GM10248 (cell line): ENCODE measurements at regions not wholly inside any gene's neighbourhood (a gene's known extent, or its start where the extent isn't known, plus 50 kb on each side); places are given as distances from the start of the nearest gene placed in this dataset.

Experiments used
- CTCF ChIA-PET: fragments of 300-600 bp; sonication (Branson Sonifier 250); formaldehyde crosslinking; extraction: SDS; loops from one replicate; lab custom pipeline; 2021; ENCODE audit warnings: antibody characterized with exemption; lab: Yijun Ruan, JAX
- POLR2A ChIA-PET: fragments of 350-650 bp; sonication (Branson Sonifier 250); formaldehyde crosslinking; extraction: SDS; loops from one replicate; lab custom pipeline; 2020; ENCODE audit warnings: antibody characterized with exemption; lab: Yijun Ruan, JAX
- DNase-seq: peaks from one replicate; pipeline ENCODE4 v3.0.0; 2012; ENCODE audit errors: extremely low spot score
- TF ChIP-seq, protein P1 (sequence below): IDR thresholded peaks from 2 replicates; pipeline ENCODE4 v1.5.1; 2012; ENCODE audit warnings: mild to moderate bottlenecking, low read depth; ENCODE audit errors: extremely low read depth, missing control alignments, control extremely low read depth

DNA sequence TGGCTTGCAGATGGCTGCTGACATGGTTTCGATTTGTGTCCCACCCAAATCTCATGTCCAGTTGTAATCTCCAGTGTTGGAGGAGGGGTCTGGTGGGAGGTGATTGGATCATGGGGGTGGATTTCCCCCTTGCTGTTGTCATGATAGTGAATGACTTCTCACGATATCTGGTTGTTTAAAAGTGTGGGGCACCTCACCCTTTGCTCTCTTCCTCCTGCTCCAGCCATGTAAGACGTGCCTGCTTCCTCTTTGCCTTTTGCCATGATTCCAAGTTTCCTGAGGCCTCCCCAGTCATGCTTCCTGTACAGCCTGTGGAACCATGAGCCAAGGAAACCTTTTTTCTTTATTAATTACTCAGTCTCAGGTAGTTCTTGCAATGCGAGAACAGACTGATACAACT is 77.6 kb upstream of the FUCA2 start:
- CTCF ChIA-PET: interaction anchor here (1.2 to 1.7 kb wide), 3 partner anchors 11 to 35 kb away, joined by 3 to 5 read pairs (median 3); no protein-coding TSS in a partner anchor
- TF ChIP-seq, protein P1, sequence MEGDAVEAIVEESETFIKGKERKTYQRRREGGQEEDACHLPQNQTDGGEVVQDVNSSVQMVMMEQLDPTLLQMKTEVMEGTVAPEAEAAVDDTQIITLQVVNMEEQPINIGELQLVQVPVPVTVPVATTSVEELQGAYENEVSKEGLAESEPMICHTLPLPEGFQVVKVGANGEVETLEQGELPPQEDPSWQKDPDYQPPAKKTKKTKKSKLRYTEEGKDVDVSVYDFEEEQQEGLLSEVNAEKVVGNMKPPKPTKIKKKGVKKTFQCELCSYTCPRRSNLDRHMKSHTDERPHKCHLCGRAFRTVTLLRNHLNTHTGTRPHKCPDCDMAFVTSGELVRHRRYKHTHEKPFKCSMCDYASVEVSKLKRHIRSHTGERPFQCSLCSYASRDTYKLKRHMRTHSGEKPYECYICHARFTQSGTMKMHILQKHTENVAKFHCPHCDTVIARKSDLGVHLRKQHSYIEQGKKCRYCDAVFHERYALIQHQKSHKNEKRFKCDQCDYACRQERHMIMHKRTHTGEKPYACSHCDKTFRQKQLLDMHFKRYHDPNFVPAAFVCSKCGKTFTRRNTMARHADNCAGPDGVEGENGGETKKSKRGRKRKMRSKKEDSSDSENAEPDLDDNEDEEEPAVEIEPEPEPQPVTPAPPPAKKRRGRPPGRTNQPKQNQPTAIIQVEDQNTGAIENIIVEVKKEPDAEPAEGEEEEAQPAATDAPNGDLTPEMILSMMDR: no peak
- POLR2A ChIA-PET: no interaction called here
- DNase-seq: no peak

DNA sequence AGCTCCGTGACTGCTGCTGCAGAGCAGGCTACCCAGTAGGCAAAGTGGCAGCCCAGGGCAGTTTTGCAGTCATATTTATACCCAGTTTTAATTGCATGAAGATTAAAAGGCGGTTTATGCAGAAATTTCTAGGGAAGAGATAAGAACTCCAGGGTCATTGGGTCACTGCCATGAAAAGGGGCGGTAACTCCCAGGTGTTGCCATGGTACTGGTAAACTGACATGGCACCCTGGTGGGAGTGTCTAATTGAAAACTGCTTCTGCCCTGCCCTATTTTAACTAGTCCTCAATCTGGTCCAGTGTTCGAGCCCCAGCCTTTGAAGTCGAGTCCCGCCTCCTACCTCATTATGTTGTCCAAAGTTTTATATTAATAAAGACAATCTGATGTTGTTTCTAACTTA is 75.0 kb upstream of the FUCA2 start:
- CTCF ChIA-PET: interaction anchor here (0.7 to 2.1 kb wide), 3 partner anchors 9 to 357 kb away, joined by 3 to 12 read pairs (median 4); no protein-coding TSS in a partner anchor
- no peak for DNase-seq
- POLR2A ChIA-PET: no interaction called here
- TF ChIP-seq, protein P1: no peak

DNA sequence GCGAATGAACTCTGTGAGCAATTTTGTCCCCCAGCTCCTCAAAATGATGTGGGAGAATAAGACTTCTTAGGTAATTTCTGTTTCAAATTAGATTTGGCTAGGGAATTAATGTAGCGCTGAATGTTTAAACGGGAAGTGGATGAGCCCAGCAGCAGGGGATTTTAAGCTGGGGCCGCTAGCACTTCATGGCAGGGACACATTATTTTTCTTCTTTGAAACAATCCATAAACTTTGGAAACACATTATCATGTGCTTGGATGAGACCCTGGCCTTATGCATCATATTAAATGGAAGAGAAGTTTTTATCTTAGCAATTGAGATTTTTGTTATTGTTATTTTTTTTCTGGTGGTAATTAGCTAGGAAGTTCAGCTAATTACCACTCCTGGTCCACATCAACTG is 74.2 kb upstream of the FUCA2 start:
- TF ChIP-seq, protein P1: no peak
- CTCF ChIA-PET: interaction anchor here (0.7 to 2.1 kb wide), 5 partner anchors 9 to 358 kb away, joined by 3 to 12 read pairs (median 4); no protein-coding TSS in a partner anchor
- DNase-seq: no peak
- POLR2A ChIA-PET: interaction anchor here (1.2 kb wide), 1 partner anchor 25 kb away, joined by 3 read pairs; no protein-coding TSS in a partner anchor

DNA sequence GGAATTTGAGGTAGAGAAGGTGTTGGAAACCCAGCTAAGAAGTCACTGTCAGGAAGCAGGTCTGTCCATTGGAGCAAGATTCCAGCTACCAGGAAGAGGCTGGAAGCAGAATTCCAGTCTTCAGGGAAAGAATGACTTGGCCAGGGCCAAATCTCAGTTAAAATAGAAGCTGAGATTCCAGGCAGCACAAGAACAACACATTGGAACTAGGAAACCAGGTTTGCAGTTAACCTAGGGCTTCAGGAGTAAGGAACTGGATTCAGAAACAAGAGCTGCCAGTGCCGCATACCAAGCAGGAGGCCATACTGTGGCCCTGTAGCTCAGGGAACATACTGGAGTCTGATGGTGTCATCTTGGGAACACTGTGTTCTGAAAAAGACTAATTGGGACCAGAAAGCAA is 73.7 kb upstream of the FUCA2 start:
- CTCF ChIA-PET: interaction anchor here (0.7 to 2.1 kb wide), 5 partner anchors 9 to 359 kb away, joined by 3 to 12 read pairs (median 4); no protein-coding TSS in a partner anchor
- TF ChIP-seq, protein P1: no peak
- POLR2A ChIA-PET: interaction anchor here (1.2 kb wide), 1 partner anchor 24 kb away, joined by 3 read pairs; no protein-coding TSS in a partner anchor
- no peak for DNase-seq

DNA sequence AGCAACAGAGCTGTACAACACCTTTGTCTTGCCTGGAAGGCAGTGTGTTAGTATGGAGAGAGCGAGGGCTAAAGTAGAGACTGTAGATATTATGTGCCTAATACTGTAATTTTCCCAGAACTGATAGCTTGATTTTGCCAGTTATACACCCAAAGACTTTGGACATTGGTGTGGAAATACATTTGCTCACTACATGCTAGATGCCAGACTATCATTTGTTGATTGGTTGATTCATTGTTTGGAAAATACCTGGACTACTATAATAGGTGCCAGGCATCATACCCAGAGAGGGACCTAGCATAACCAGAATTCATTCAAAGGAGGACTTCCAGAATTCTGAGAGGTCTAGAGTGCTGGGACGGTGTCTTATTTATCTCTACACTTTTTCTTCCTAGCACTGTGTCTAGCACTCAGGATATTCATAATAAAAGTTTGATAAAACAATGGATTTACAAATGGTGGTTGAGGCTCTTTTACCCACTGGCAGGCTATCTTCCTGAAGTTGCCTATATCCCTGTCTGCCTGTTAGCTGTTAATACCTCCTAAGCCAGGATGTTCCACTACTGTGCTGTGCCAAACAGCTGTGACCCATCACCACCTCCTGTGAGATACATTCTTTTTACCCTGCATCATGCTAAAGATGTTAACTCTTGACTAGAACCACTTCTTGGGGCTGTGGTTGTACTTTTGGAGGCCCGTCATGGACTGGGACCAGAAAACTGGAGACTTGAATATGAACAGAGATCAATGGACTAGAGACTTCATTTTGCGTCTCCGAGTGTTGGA is 72.2 kb upstream of the FUCA2 start:
- ChIA-PET CTCF (interaction anchor here (1.8 to 2.0 kb wide), 2 partner anchors 8 kb away, joined by 7 to 8 read pairs; no protein-coding TSS in a partner anchor), POLR2A (no interaction called here)
- DNase-seq: no peak
- TF ChIP-seq, protein P1: no peak

DNA sequence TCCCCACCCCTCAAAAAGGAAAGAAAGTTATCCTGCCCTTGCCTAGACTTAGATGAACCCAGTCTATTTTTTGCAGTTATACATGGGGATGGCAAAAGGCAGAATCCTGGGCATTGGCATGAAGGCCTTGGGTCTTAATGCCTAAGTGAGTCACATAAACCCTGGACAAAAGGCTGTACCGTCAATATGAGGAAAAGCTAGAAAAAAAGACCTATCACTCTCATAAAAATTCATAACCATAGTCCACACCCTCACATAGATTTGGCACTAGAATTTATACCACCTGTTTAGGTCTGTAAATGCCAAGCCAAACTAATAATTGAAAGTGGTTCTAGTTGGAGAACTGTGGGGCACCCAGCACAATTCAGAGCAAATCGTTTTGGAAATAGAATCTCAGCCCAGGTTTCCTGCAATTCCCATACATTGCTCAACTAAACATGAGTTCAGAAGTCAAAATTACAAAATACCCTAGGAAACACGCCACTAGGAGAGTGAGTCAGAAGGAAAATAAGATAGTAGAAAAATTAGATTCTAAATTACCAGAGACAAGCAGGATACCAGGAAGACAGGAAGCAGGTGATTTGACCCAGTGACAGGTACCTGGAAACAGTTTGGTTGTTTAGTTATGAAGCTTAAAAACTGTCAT is 70.4 kb upstream of the FUCA2 start:
- CTCF ChIA-PET: interaction anchor here (1.3 to 2.0 kb wide), 4 partner anchors 8 to 430 kb away, joined by 3 to 8 read pairs (median 6); no protein-coding TSS in a partner anchor
- no peak for DNase-seq
- TF ChIP-seq, protein P1: no peak
- POLR2A ChIA-PET: no interaction called here
